HL-60 (cell line): ENCODE measurements at regions not wholly inside any gene's neighbourhood (a gene's known extent, or its start where the extent isn't known, plus 50 kb on each side); places are given as distances from the start of the nearest gene placed in this dataset.

Experiments used
- CTCF ChIP-seq: IDR thresholded peaks from one replicate; pipeline ENCODE4 v1.5.1; 2011; ENCODE audit warnings: low read length, control low read depth, inconsistent platforms; ENCODE audit not compliant: insufficient read depth
- GABPA ChIP-seq: IDR thresholded peaks from 2 replicates; pipeline ENCODE4 v1.6.1; 2012; ENCODE audit warnings: low read depth
- POLR2AphosphoS5 ChIP-seq: IDR thresholded peaks from 2 replicates; pipeline ENCODE4 v1.6.1; 2012; ENCODE audit warnings: low read depth

DNA sequence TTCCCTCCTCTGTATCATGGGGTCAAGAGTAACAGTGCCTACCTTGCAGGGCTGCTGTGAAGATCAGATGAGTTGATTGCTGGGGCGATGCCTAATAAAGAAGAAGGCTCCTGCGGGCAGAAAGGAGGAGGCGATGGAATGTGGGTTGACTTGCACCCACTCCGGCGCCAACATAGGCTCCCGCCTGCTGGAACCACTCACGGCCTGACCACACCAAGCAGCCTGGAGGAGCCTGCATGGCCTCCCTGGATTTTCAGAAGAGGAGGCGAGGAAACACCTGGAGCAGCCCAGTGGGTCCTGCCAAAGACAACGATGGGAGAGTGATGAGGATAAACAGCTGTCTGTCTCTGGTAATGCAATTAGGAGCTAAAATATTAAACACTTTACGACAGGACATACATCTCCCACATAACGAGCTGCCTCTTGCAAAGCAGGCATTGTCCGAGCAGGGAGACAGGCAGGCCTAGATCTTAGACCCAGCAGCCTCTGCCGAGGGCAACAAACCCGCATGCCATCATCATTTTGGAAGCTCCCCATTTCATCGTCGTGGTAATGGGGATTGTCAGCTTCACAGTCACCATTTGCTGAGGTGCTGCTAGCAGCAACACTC is 302.9 kb upstream of the ZMIZ1 start:
- TF ChIP-seq GABPA (no peak), CTCF (no peak), POLR2AphosphoS5 (no peak)
